HK-2 (cell line): ENCODE measurements at regions not wholly inside any gene's neighbourhood (a gene's known extent, or its start where the extent isn't known, plus 50 kb on each side); places are given as distances from the start of the nearest gene placed in this dataset.

Source experiments
- DNase-seq: peaks from one replicate; pipeline ENCODE4 v3.0.0-alpha.2; 2018; ENCODE audit not compliant: unreplicated experiment

GRCh38 chr9:79140751-79141150 is 431.0 kb upstream of the TLE4 start:
- no peak for DNase-seq

- DNase-seq: no peak
Measured at GRCh38 chr9:79143211-79143610, 428.6 kb upstream of the TLE4 start.

- no peak for DNase-seq
Measured at GRCh38 chr9:79145442-79145841, 426.3 kb upstream of the TLE4 start.

GRCh38 chr9:79149585-79149984 is 422.2 kb upstream of the TLE4 start:
- DNase-seq: no peak

GRCh38 chr9:79151791-79152190 is 420.0 kb upstream of the TLE4 start:
- DNase-seq: no peak

- no peak for DNase-seq
Measured at GRCh38 chr9:79152306-79152705, 419.5 kb upstream of the TLE4 start.

GRCh38 chr9:79154806-79155205 is 417.0 kb upstream of the TLE4 start:
- DNase-seq: no peak

- DNase-seq: no peak
Measured at GRCh38 chr9:79155308-79155707, 416.5 kb upstream of the TLE4 start.

GRCh38 chr9:79163544-79163943 is 408.2 kb upstream of the TLE4 start:
- DNase-seq: no peak

GRCh38 chr9:79164406-79164805 is 407.4 kb upstream of the TLE4 start:
- no peak for DNase-seq

- no peak for DNase-seq
Measured at GRCh38 chr9:79165020-79165780, 406.6 kb upstream of the TLE4 start.

GRCh38 chr9:79166005-79166404 is 405.8 kb upstream of the TLE4 start:
- DNase-seq: no peak

GRCh38 chr9:79170643-79171042 is 401.1 kb upstream of the TLE4 start:
- DNase-seq: no peak

- no peak for DNase-seq
Measured at GRCh38 chr9:79173932-79174331, 397.8 kb upstream of the TLE4 start.

GRCh38 chr9:79176014-79176697 is 395.6 kb upstream of the TLE4 start:
- DNase-seq: no peak

GRCh38 chr9:79184831-79185230 is 386.9 kb upstream of the TLE4 start:
- DNase-seq: no peak

GRCh38 chr9:79185866-79186265 is 385.9 kb upstream of the TLE4 start:
- no peak for DNase-seq

- peak; percentile 3 for DNase-seq
Measured at GRCh38 chr9:79189511-79189924, 382.2 kb upstream of the TLE4 start.

- no peak for DNase-seq
Measured at GRCh38 chr9:79193001-79193400, 378.8 kb upstream of the TLE4 start.

GRCh38 chr9:79193501-79194223 is 378.1 kb upstream of the TLE4 start:
- DNase-seq: no peak

GRCh38 chr9:79195879-79196278 is 375.9 kb upstream of the TLE4 start:
- DNase-seq: no peak

GRCh38 chr9:79196606-79197005 is 375.2 kb upstream of the TLE4 start:
- DNase-seq: no peak

- DNase-seq: no peak
Measured at GRCh38 chr9:79200336-79200735, 371.4 kb upstream of the TLE4 start.
